ENCODE measurements at regions not wholly inside any gene's neighbourhood (a gene's known extent, or its start where the extent isn't known, plus 50 kb on each side); places are given as distances from the start of the nearest gene placed in this dataset.

DNA sequence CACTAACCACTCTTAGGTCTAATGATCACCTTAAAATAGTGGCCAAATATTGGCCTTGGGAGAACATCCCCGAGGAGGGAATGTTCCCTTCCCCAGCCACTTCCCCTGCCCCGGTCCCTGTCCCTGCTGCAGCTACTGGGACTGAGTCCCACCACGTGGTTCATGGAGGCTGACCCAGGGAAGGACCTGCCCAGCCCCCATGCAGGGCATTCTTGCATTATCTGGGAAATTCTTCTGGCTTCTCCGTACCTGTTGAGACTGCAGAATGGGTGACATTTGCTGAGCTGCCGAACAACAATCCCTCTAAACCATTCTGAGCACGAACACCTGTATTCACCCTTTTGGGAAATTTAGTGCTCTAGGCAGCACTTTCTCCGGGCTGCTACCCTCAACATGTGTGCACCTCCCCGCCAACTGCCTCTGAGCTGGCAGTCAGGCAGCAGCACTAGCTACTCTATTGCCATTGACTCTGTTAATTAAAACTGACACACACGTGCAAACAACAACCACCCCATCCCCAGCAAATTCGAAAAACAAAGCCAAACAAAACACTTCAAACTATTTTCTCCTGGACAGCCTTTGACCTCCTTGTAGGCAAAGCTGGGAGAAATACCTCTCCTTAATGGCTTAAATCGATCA lies 567.4 kb upstream of the MKI67 start:
- DNase-seq = no peak

DNA sequence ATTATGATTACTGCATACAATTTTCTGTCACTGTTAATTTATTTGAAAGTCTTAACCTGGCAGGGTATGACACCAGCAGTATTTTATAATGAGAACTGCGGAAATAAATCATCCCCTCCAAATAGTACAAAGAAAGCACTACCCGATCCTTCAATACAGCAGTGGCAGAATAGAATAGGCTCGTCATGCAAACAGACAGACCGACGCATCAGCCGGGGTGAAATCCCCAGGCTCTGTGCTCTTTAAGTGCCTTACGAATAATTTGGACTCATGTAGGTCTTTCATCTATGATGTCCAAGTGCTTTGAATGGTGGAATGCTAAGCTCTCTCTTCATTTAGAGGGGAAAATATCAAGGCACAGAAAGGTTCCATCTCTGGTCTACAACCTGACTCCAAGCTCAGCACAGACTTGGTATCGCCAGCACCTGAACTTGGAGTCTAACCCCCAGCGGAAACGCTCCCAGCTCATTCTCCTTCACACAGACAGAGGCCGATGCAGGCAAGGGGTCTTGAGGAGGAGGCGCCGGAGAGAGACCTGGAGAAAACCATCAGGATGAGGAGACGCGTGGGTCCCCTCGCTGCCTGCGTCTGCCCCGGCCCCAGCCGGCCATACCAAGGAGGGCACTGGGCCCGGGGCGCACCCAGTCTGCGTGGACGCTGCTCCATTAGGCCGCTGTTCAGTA lies 568.1 kb upstream of the MKI67 start:
- no peak for DNase-seq

DNA sequence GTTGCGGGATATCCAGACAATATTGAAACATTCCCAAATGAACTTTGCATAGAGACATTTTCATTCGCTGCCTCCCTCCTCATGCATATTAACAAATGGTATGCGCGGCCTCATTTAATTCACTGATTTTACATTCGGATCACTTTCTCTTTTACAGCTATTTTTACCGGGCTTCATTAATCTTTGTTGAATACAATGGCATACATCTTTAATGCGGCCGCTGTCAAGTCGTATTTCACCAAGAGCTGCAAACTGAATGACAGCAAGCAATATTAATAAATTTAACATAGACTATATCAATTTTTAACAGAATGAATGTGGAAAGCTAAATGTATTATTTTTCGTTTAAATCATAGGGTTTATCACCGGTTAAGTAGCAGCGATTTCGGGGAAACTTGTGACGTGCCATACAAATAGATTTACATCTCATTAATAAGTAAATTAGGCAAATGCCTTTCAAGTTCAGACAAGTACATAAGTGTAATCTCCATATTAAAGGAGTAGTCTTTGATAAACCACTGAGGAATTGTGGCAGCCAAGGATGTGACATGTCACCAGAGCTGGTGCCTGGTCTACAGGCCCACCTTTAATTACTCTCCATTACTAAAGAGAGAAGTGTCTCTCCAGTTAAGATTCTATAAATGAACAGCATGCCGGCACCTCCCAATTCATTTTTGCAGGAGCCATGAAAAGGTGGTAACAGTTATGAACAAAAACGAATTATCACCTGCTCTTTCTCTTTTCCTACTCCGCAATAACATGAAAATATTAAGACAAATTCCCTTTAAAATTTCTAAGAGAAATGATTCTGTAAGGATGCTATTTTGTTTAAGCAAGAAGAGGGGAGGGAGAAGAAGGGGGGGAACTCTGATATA lies 568.9 kb upstream of the MKI67 start:
- no peak for DNase-seq

DNA sequence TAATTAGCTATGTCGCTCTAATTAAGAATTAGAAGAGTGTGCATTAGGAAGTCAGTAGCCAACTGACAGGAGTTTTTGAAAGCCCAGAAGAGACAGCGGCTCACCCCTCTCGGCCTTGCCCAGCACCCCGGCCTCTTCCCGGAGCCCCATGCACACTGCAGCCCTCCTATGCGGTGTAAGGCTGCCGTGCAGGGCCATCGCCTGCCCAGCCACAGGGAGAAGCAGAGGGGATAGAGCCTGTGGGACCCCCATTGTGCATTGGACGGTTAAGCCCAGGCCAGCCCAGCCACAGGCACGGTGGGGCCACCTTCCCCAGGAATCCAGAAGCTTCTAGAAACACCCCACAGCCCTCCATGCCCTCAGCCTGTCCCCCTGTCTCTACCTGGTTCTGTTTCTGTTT lies 569.7 kb upstream of the MKI67 start:
- no peak for DNase-seq

DNA sequence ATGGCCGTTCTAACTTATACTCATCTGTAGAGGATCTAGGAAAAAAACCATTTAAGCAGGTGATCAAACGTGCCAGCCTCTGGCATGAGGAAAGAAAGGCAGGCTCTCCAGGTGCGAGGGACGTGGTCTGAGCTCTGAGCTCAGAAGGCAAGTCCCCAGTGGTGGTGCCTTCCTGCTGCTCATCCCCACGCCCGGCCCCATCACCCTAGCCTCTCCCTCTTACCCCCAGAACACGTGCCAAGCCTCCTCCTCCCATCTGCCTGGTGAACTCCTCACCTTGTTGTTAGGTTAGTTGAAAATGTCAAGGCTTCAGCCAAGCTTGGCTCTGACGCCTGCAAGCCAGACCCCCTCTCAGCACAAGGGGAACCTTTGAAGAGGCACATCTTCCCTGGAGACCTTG lies 571.2 kb upstream of the MKI67 start:
- no peak for DNase-seq

DNA sequence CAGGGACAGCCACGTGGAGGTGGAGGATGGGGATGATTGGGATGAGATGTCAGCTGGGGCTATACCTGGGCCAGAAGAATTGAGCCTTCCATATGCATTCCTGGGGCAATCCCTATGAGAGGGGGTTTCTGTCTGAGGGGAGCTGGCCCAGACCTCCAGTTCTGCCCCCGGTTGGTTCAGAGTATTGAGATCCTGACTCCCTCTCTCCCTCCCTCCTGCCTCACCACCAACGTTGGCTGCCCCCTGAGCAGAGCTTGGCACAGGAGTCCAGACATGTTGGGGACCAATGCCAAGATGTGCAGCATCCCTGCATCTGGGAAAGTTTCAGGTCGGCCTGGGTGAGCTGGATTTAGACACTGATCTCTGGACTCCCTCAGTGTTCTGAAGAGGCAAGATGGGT lies 575.2 kb upstream of the MKI67 start:
- no peak for DNase-seq

DNA sequence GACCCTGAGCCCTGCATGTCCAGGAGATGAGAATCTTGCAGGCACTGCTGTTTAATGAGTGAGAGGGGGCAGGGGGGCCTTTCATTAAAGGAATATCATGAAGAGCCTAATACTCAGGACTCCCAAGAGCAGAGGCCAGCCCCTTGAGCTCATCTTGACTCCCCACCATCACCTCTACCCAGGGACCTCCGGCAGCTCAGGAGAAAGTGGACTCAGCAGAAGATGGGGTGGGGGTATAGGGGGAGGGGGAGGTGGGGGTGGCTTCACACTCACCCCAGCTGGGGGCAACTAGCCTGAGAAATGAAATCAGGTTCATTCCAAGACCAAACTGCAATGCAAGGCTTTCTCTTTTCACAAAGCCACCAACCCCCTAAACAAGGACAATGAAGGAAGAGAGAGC lies 575.6 kb upstream of the MKI67 start:
- no peak for DNase-seq

DNA sequence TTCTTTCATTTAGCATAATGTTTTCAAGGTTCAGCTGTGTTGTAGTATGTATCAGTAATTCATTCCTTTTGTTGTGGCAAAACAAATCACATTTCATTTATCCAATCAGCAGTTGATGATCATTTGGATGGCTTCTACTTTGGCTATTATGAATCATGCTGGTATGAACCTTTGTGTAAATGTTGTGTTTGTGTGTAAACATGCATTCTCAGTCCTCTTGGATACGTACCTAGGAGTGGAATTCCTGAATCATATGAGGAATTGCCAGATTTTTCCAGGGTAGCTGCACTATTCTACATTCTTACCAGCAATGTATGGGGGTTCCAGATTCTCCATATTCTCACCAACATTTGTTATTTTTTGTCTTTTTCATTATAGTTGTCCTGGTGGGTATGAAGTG lies 578.5 kb upstream of the MKI67 start:
- no peak for DNase-seq

DNA sequence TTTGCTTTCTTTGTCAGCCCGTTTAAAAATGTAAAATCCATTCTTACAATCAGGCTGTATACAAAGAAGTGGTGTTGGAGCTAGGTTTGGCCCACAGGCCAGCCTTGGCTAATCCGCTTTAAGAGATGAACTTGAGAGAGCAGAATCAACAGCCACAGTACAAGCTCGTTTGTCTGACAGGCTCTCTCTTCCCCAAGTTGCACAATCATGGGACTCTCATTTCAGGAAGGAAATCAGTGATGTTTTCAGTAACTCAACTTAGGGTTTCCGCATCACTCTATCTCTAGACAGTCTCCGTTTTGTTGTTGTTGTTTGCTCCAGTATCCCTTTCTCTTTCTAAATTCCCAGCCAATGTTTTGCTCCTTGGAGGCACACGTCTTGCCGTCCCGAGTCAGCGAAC lies 582.0 kb upstream of the MKI67 start:
- no peak for DNase-seq

DNA sequence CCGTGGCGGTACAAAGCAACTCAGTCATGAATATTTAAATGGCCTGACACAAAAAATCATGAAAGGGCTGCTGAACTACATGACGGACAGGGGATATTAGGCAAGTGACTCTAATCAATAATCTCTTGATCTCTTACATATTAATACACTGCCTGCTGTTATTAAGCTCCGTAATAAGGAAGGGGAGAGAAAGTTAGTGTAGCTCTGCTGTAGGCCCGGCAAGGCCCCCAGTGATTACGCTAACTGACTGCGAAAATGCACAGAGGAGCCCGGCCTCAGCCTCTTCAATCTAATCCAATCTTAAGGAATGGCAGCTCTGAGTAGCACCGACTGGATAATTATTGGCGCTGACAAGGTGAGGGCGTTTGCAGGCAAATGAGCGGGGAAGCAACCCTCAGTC lies 583.5 kb upstream of the MKI67 start:
- no peak for DNase-seq

DNA sequence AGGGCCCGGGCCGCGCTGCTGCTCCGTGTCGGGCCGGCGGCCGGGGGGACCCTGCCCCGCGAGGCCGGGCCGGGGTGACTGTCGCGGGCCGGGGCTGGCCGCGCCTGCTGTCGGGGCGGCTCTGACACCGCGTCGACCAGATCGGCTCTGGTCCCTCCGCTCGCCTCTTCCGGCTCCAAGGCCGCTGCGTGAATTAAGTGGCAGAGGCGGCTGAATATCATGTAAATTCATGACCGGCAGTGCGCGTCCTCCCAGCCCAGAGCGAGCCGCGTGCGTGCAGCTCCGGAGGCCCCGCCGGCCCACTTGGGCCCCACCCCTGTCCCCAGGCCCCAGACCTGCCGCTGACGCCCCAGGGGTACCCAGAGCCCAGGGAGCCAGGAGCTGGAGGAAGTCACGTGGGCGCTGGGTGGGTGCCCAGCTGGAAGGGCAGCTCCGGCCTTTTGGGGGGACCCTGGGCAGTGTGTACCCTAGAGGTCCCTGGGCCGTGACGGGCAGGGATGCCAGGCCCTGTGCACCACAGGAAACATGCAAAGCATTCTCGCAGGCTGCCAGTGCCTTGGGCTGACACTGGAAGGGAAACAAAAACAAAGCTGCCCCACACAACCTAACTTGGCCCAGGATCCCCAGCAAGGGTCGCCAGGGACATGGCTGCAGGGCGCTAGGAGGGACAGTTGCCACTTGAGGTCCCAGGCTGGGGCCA lies 584.0 kb upstream of the MKI67 start:
- DNase-seq = no peak

DNA sequence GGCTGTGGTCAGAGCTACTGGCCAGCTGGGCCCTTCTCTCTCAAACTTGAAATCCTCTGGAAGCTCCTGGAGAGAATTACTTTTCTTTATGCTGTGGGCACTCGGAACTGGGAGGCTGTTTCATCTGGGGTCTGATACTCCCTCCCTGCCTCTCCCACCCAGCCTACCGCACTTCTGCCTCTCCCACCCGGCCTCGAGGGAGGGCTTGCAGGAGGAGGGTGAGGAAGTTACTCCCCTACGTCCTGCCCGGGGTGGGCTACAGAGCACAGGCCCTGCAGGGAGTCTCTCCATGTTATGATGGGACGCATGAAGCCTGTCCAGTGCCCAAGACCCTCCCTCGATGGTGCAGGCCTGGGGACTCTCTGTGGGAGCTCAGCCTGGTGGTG lies 584.6 kb upstream of the MKI67 start:
- no peak for DNase-seq

DNA sequence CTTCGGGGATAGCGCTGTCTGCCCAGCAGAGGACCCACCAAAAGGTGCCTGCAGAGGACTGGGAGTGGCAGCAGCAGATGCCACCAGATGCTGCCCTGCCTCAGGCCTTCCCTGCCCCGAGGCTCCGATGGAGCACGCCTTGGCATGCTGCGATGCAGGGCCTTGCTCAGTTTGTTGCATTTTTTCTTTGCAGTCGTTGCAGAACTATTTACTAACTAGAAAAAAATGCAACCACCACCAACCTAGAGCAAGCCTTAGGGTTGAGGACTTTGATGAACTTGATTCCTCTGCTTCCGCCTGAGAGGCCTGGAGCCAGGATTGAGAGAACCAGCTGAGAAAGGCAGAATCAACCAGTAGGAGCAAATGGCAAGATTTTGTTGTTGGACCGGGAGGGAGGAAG lies 585.6 kb upstream of the MKI67 start:
- no peak for DNase-seq

DNA sequence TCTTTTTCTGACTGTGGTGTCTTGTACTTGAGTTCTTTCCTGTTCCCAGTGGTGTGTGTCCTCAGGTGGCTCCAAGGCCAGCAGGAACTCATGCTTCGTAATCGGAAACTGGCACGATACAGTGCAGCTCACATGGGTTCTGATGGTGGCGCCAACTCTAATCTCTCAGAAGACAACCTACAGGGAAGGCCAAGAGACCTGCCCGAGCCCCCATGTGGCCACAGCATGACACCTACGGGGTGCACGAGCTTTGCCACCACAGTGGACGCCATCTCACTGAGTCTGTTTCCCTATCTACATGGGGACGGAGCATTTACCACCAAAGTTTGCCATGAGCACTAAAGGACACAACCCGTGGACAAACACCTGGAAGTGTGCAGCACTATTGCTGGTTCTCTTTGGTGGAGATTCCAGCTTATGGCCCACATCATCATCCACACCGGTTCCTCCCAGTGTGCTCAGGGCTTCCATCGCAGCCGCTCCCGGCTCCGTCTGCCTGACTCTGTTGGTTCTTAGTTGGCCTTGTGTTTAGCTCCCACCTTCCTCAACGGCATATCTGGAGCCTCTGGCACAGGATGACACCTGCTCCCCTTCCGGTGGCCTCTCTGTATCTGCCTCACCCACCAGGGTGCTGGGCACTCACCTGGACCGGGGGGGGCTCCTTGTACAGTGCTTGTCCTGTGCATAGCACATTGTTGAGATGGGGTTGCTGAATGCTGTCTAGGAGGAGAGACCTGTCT lies 586.6 kb upstream of the MKI67 start:
- DNase-seq = no peak

DNA sequence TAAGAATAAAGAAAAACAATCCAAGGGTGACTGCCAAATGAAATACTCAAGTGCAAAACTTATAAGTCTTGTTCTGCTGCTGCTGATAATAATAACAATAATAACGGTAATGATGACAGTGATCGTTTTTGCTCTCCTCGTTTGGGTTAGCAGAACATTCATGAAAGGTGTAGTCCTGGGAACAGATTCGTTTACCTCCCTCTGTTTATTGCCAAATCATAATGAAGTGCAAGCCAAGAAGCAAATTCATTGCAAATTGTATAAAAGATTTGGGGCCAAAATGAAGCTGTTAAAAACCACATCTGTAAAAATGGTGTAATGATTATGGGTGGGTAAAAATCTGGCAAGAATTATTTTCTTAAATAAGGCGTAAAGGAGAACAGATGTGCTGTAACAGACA lies 587.2 kb upstream of the MKI67 start:
- DNase-seq = no peak

DNA sequence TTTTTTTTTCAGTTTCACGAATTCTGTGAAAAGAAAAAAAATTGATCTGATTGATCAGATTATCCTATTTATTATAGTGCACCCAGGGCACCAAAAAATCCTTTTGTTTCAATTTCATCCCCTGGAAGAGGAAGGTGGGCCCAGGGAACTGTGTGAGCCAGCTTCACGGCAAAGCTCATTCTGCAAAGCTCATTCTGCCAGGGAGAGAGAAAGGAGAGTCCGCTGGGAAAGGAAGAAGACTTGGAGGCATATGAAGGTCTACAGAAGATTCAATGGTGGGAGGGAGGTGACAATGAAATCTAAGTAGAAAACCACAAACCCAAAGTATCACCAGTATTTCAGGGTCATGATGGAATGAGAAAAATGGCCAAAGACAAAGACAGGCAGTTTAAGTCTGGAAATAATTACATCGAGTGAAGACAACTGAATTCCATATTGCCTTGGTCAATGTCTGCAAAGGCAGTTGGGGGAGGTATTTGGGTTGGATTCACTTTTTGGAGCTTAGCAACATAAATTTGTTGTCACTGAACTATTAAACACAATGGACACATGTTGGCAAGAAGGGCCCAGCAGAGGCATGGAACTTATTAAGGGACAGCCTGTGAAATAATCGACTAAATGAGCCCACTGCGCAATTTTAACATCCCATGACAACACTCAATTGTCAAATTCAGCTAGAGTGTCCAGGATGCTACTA lies 587.8 kb upstream of the MKI67 start:
- DNase-seq = no peak

DNA sequence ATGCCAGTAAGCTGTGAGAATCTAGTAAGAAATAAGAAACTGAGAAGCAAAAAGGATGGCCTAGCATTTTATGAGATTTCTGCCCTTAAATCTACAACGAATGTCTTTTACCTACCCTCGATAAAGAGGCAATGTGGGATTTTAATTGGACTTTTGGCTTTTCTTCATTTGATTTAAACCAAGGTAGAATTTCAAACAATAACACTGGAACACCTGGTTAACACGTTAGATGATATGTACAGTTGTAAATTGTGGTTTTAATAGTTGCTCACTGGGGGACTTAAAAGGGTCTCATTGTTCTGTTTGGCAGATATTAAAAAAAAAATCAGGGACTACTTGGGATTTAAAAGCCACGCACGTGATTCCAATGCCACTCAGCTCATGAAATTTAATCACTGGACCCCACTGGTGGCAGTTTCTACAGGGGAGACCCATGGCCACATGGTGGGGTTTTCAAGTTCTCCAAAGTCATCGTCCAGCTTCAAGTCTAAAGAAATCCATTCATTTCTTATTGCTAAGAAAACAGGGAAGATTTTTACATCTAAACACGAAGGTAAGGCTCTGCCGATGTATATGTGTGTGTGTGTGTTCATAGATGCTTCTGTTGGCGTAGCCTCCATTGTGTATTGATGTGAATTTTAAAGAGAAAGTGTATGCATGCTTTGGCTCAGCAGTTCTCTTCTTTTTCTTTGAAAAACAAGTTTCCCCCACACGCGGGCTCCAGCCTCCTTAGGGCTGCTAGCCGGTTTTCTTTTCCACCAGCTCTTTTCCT lies 588.6 kb upstream of the MKI67 start:
- no peak for DNase-seq

DNA sequence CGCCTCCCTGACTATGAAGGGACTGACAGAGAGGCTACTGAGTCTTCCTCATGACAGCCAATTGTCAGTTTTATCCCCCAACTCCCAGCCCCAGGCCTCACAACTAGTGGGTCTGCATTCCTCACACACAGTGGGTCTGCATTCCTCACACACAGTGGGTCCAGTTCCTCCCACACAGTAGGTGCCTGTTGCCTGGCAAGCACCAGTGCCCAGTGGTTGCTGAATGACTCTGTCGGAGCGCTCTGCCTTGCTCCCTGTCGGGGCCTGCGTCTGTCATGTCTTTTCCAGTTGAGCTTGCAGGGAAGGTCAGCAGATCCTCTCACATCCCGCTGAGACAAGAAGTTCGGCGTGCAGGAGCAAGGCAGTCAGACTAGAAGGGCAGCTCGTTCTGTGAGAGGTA lies 590.0 kb upstream of the MKI67 start:
- DNase-seq = no peak

DNA sequence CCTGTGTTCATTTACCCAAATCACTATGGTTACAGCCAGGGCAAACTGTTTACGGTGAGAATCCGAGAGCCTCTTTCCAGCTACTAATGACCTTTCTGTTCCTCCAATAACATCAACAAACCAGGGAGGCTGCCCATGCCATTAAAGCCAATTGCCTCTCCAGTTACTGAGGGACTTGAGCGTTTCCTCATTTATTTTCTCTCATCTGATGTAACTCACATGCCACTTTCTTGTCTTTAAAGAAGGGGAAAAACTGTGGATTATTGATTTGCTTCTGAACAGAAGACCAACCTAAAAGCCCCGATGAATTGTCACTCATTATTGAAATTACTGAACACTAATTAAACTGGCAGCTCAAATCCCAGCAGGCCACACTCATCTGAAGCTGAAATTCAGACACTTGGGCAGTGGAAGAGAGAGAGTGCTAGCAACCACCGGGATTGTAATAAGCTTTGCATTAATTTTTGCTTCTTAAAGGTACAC lies 595.8 kb upstream of the MKI67 start:
- DNase-seq = no peak

DNA sequence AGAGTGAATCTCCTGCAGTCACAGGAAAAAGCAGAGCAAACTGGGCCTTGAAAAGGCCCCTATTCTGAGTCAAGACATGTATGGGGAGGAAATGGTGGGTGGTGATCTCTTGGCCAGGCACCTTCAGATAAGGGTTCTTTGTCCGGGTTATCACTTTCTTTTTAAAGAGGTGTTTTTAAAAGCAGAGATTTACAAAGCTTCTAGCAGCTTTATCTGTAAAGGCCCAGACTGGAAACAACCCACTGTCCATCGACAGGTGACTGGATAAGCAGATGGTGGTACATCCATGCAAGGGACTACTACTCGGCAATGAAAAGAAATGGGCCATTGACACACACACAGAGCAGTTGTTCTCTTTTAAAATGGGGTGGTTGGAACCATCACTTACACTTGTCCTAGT lies 596.7 kb upstream of the MKI67 start:
- DNase-seq = no peak

DNA sequence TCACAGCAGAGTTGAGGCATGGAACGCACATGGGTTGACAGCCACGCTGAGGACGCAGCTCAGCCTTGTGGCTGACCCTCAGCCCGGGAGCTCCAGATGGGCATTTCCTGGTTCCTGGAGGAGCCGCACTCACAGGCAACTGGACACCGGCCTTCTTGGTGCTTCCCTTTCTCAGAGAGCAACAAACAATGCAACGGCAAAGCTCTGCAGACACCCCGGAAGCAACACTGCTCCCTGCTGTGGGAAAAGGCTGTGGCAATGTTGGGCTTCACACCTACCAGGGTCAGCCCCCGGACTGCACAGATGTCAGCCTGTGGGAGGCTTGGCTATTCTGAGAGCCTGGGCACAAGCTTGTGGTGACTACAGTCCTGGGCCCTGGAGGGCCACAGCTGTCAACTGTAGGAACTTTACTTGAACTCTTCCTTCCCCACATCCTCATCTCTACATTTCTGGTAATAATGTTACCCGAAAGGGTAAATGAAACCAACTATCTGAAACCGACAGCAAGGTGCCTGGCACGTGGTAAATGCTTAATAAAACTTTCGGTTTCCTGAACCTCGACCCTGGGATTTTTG lies 597.5 kb upstream of the MKI67 start:
- DNase-seq = no peak

Data from activated CD4-positive, alpha-beta T cell treated with anti-CD3 and anti-CD28 coated beads, Interleukin-2, Interleukin-6, amounts not matched to agents 100 ng/mL and 50 ng/mL, durations not matched to agents 16 hours and 8 hours (primary cell).